HG02798 (cell line): ENCODE measurements at regions not wholly inside any gene's neighbourhood (a gene's known extent, or its start where the extent isn't known, plus 50 kb on each side); places are given as distances from the start of the nearest gene placed in this dataset.

Source experiments
- ATAC-seq: cut with Tn5 transposase; IDR thresholded peaks from one replicate; pipeline ENCODE4 v1.9.1; 2021; ENCODE audit warnings: mild to moderate bottlenecking; ENCODE audit not compliant: unreplicated experiment, poor library complexity

- no peak for ATAC-seq
Measured at GRCh38 chr9:71223953-71224538, 102.6 kb upstream of the TRPM3 start.

- ATAC-seq, result no peak
Measured at GRCh38 chr9:71218774-71219173, 97.4 kb upstream of the TRPM3 start.

DNA sequence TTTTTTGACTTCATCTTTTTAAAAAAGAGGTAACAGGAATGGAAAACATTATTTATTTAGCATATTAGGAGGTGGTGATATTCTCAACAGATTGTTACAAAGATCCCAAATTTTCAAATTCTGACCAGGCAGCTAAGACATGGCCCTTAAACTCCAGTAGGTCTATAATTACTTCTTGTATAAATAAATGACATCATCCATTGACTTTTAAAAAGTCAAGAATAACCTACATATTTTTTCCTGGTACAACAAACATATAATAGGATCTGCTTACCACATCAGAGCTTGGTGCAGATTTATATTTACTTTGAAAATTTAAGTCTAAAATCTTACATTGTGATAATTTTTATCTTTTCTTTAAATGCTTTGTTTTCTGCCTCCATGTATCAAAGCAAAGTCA lies 92.2 kb upstream of the TRPM3 start:
- no peak for ATAC-seq

- ATAC-seq, result no peak
Measured at GRCh38 chr9:71210326-71210725, 88.9 kb upstream of the TRPM3 start.

DNA sequence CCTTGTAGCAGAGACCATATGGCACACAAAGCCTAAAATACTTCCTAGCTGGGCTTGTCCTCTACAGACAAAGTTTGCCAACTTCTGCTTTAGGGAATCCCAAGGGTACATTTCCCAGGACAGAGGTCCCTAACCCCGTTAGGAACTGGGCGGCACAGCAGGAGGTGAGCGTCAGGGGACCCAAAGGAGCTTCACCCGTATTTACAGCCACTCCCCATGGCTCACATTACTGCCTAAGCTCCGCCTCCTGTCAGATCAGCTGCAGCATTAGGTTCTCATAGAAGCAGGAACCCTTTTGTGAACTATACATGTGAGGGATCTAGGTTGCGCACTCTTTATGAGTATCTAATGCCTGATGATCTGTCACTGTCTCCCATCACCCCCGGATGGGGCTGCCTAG lies 88.5 kb upstream of the TRPM3 start:
- no peak for ATAC-seq

DNA sequence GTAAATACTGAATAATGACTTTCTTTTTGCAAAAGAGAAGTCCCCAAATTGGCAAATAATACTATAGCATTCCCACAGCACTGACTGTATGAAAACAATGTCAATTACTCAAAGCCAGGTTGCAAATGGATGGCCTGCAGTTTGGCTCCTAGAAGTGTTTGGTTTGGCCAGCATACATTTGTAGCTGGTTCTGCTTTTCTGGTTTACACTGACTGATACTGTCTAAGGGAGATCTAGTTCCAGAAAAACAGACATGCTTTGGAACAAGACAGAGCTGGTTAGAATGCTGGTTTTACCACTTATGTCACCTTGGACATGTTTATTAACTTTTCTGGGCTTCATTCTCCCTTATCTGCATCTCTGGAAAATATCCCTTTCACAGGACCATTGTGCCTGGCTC lies 81.5 kb upstream of the TRPM3 start:
- no peak for ATAC-seq

- no peak for ATAC-seq
Measured at GRCh38 chr9:71191708-71192107, 70.3 kb upstream of the TRPM3 start.

GRCh38 chr9:71183251-71183650 lies 61.8 kb upstream of the TRPM3 start:
- ATAC-seq, result no peak

GRCh38 chr9:71179183-71179582 lies 57.8 kb upstream of the TRPM3 start:
- no peak for ATAC-seq

GRCh38 chr9:71177901-71178300 lies 56.5 kb upstream of the TRPM3 start:
- ATAC-seq, result no peak

GRCh38 chr9:71171517-71171916 lies 50.1 kb upstream of the TRPM3 start:
- no peak for ATAC-seq
